ENCODE measurements at regions not wholly inside any gene's neighbourhood (a gene's known extent, or its start where the extent isn't known, plus 50 kb on each side); places are given as distances from the start of the nearest gene placed in this dataset.

- Histone ChIP-seq H3K4me1 (ENCODE audit: control insufficient read depth in 4 of 4, insufficient read depth in 4 of 4, low read length in 3 of 4) (peaks cover 0 to 4% (median 0%) of the 10 kb centered on the region in 4 donors), H3K4me3 (ENCODE audit: low read depth in 1 of 3, low read length in 3 of 3) (no peak overlapping the region), H3K27me3 (ENCODE audit: control insufficient read depth in 4 of 4, insufficient read depth in 4 of 4, low read length in 3 of 4) (no peaks in the 10 kb centered on the region), H3K36me3 (ENCODE audit: control insufficient read depth in 4 of 4, insufficient read depth in 3 of 4, low read depth in 1 of 4, low read length in 3 of 4) (no peaks in the 10 kb centered on the region), H3K9ac (ENCODE audit: low read depth in 1 of 2, low read length in 2 of 2) (no peak overlapping the region), H3K27ac (ENCODE audit: low read depth in 1 of 2, low read length in 2 of 2) (no peak overlapping the region), H3K9me3 (ENCODE audit: control insufficient read depth in 4 of 4, low read length in 3 of 4) (no peaks in the 10 kb centered on the region)
- TF ChIP-seq GABPA (IDR thresholded peaks at IDR 0.05 in 1 of 2, conservative IDR thresholded peaks at IDR 0.05 in 1 of 2) (no peak), CTCF (IDR thresholded peaks at IDR 0.05; ENCODE audit: low read depth, low read length, missing input control) (no peak), EGR1 (IDR thresholded peaks at IDR 0.05; ENCODE audit: low read depth in 2 of 2) (no peak), NR2F2 (IDR thresholded peaks at IDR 0.05) (no peak), TAF1 (conservative IDR thresholded peaks at IDR 0.05) (no peak), ATF3 (IDR thresholded peaks at IDR 0.05) (no peak), YY1 (IDR thresholded peaks at IDR 0.05) (no peak), HNF4G (IDR thresholded peaks at IDR 0.05) (no peak), REST (IDR thresholded peaks at IDR 0.05) (no peak), HNF4A (conservative IDR thresholded peaks at IDR 0.05) (no peak), FOXA1 (IDR thresholded peaks at IDR 0.05) (no peak), ZBTB33 (IDR thresholded peaks at IDR 0.05) (no peak), MAX (IDR thresholded peaks at IDR 0.05) (no peak), RAD21 (IDR thresholded peaks at IDR 0.05) (no peak)
- 78% methylated on average over 6 of the region's 6 CpGs for WGBS
- DNase-seq (ENCODE audit: low spot score) = no peak
Measured at GRCh38 chr12:20150835-20151422, 217.4 kb upstream of the PDE3A start.

GRCh38 chr12:20154052-20154451 is 214.3 kb upstream of the PDE3A start:
- 90% methylated on average over 1 of the region's 1 CpG for WGBS
- peaks cover 0 to 4% (median 0%) of the 10 kb centered on the region in 4 donors for H3K4me1 ChIP-seq (ENCODE audit: control insufficient read depth in 4 of 4, insufficient read depth in 4 of 4, low read length in 3 of 4)

More at GRCh38 chr12:20154052-20154451, 214.3 kb upstream of the PDE3A start:
- no peak overlapping the region for H3K27ac ChIP-seq (ENCODE audit: low read depth in 1 of 2, low read length in 2 of 2)
- no peak for DNase-seq (ENCODE audit: low spot score)
- TF ChIP-seq HNF4A (conservative IDR thresholded peaks at IDR 0.05) = no peak
- TF ChIP-seq CTCF (IDR thresholded peaks at IDR 0.05; ENCODE audit: low read depth, low read length, missing input control) = no peak
- no peak for TF ChIP-seq FOXA2 (IDR thresholded peaks at IDR 0.05)
- no peaks in the 10 kb centered on the region for H3K9me3 ChIP-seq (ENCODE audit: control insufficient read depth in 4 of 4, low read length in 3 of 4)
- H3K4me3 ChIP-seq (ENCODE audit: low read depth in 1 of 3, low read length in 3 of 3) = peak overlapping the region in 1 of 3 donors; percentile 12
- no peaks in the 10 kb centered on the region for H3K27me3 ChIP-seq (ENCODE audit: control insufficient read depth in 4 of 4, insufficient read depth in 4 of 4, low read length in 3 of 4)
- no peaks in the 10 kb centered on the region for H3K36me3 ChIP-seq (ENCODE audit: control insufficient read depth in 4 of 4, insufficient read depth in 3 of 4, low read depth in 1 of 4, low read length in 3 of 4)
- no peak overlapping the region for H3K9ac ChIP-seq (ENCODE audit: low read depth in 1 of 2, low read length in 2 of 2)
